ENCODE measurements at regions not wholly inside any gene's neighbourhood (a gene's known extent, or its start where the extent isn't known, plus 50 kb on each side); places are given as distances from the start of the nearest gene placed in this dataset.
"Not testable (repeated sequence)": the region's sequence is repeated elsewhere in the genome, so short reads cannot be mapped to it uniquely, and the experiment has no call there.

DNA sequence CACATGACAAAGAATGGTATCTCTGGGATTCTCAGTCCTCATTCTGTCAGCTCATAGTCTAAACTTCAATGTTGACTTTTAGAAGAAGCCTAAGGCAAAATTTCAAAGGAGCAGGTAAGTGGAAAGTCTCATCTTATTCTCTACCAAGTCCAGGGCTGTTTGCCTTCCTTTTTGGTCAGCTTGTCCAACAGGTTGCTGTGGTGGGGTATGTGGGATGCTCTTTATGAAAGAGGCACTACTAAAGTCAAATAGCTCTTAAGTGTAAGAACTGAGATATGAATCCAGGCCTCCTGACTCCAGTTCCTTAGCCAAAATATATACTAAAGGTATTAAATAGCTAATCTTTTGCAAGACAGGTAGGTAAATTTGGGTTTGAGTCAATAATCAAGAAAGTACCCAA is 540.6 kb upstream of the SPRY2 start:
- no peaks in the 10 kb centered on the region for H3K27me3 ChIP-seq
- no peaks in the 10 kb centered on the region for H3K4me1 ChIP-seq
- H3K27ac ChIP-seq = no peak overlapping the region
- ATAC-seq (no peak), DNase-seq (no peak), FAIRE-seq (no peak)
- TF ChIP-seq, protein P1, sequence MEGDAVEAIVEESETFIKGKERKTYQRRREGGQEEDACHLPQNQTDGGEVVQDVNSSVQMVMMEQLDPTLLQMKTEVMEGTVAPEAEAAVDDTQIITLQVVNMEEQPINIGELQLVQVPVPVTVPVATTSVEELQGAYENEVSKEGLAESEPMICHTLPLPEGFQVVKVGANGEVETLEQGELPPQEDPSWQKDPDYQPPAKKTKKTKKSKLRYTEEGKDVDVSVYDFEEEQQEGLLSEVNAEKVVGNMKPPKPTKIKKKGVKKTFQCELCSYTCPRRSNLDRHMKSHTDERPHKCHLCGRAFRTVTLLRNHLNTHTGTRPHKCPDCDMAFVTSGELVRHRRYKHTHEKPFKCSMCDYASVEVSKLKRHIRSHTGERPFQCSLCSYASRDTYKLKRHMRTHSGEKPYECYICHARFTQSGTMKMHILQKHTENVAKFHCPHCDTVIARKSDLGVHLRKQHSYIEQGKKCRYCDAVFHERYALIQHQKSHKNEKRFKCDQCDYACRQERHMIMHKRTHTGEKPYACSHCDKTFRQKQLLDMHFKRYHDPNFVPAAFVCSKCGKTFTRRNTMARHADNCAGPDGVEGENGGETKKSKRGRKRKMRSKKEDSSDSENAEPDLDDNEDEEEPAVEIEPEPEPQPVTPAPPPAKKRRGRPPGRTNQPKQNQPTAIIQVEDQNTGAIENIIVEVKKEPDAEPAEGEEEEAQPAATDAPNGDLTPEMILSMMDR (IDR thresholded peaks at IDR 0.05) = no peak
- no peak overlapping the region for H3K4me3 ChIP-seq
- intact Hi-C loops (cut with DNase I) = no loop called here
- no peaks in the 10 kb centered on the region for H3K36me3 ChIP-seq
- H3K9me3 ChIP-seq = no peaks in the 10 kb centered on the region

DNA sequence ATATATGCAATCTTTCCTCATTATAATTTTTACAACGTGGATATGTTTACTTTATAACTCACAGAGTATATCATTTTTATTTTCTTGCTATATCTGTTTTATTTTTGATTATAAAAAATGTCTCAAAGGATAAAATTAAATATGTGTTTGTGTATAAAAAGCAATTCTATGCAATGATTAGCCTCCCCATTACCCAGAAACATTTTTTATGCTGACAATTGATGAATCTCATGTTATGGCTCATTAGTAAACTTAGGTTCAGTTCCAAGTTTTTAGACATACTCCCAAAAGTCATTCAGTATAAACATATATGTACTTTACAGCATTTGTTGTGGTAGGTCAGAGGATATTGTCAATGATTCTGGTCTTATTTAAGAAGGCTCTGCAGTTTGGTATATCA is 540.1 kb upstream of the SPRY2 start:
- no peak overlapping the region for H3K4me3 ChIP-seq
- H3K9me3 ChIP-seq = no peaks in the 10 kb centered on the region
- no peak overlapping the region for H3K27ac ChIP-seq
- DNase-seq (no peak), FAIRE-seq (no peak), ATAC-seq (no peak)
- intact Hi-C loops (cut with DNase I) = no loop called here
- H3K4me1 ChIP-seq = no peaks in the 10 kb centered on the region
- H3K27me3 ChIP-seq = no peaks in the 10 kb centered on the region
- WGBS, 2 donors = 53 to 59% methylated on average over 1 of the region's 1 CpG
- TF ChIP-seq, protein P1 (IDR thresholded peaks at IDR 0.05) = no peak
- no peaks in the 10 kb centered on the region for H3K36me3 ChIP-seq

DNA sequence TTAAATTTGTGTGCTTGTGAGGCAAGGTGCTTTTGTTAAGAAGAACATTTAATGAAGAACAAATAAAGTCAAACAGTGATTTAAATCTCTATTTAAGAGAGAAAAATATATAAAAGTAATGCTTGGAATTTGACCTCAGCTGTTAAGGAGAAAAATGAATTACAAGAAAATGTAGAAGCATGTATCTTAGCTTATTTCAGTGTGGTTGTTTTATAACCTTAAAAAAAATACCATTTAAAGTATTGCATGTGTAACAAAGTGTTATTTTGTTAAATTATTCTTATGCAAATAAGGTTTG is 537.0 kb upstream of the SPRY2 start:
- H3K27me3 ChIP-seq = no peaks in the 10 kb centered on the region
- no peaks in the 10 kb centered on the region for H3K36me3 ChIP-seq
- H3K4me1 ChIP-seq = no peaks in the 10 kb centered on the region
- FAIRE-seq (no peak), ATAC-seq (no peak), DNase-seq (no peak)
- H3K27ac ChIP-seq = no peak overlapping the region
- TF ChIP-seq, protein P1 (IDR thresholded peaks at IDR 0.05) = no peak
- intact Hi-C loops (cut with DNase I) = no loop called here
- no peaks in the 10 kb centered on the region for H3K9me3 ChIP-seq
- no peak overlapping the region for H3K4me3 ChIP-seq

DNA sequence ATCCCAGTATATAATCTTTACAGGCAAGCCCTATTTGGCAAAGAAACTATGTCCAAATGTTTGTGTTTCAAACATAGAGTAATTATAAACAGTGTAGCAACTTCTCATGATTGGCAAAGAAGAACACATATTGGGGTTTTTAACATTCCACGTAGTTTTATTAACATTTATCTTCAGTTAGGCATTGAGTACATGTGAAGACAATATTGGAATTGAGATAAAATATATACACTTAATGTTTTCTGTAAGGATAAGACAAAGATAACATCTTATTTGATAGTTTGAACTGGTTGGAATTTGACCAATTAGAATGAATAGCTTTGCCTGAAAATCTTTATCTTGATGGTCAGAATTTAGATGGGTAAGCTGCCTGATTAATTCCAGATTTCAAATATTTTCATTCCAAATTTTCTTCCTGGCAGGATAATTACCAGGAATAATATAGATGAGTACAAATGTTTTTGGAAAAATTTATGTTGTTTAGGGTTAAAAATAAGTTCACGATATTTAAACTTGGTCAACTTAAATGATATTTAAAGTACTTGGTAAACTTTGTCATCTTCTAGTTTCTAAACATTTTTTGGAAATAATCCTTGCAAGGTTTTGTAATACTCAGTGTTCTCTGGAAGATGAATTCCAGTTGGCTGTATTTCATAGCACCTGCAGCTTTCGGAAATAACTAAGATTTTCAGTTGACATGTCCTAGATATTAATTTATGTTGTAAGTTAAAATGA is 536.5 kb upstream of the SPRY2 start:
- intact Hi-C loops (cut with DNase I) = no loop called here
- TF ChIP-seq, protein P1 (IDR thresholded peaks at IDR 0.05) = no peak
- no peak for ATAC-seq
- 64 to 67% methylated on average over 3 of the region's 3 CpGs for WGBS, 2 donors
- no peak for FAIRE-seq
- DNase-seq = no peak
- Histone ChIP-seq H3K4me3 (no peak overlapping the region), H3K9me3 (no peaks in the 10 kb centered on the region), H3K4me1 (no peaks in the 10 kb centered on the region), H3K27me3 (no peaks in the 10 kb centered on the region), H3K27ac (no peak overlapping the region), H3K36me3 (no peaks in the 10 kb centered on the region)

GRCh38 chr13:80873589-80873988 is 532.7 kb upstream of the SPRY2 start:
- TF ChIP-seq, protein P1 (IDR thresholded peaks at IDR 0.05) = no peak
- WGBS, 2 donors = 88 to 90% methylated on average over 1 of the region's 1 CpG
- DNase-seq = no peak

DNA sequence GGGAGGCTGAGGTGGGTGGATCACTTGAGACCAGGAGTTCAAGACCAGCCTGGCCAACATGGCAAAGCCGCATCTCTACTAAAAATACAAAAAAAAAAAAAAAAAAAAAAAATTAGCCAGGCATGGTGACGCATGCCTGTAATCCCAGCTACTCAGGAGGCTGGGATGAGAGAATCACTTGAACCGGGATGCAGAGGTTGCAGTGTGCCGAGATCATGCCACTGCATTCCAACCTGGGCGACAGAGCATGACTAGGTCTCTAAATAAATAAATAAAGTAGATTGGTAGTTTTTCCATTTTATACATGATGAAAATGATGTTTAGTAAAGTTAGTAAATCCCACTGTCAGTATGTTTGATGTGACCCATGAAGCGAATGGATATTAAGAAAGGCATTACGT is 531.0 kb upstream of the SPRY2 start:
- H3K36me3 ChIP-seq; H3K27ac ChIP-seq; H3K4me3 ChIP-seq; DNase-seq; ATAC-seq; H3K4me1 ChIP-seq; H3K27me3 ChIP-seq; H3K9me3 ChIP-seq; intact Hi-C loops (cut with DNase I); FAIRE-seq: not testable (repeated sequence)
- 87 to 96% methylated on average over 7 of the region's 7 CpGs for WGBS, 2 donors

More at GRCh38 chr13:80873589-80873988, 532.7 kb upstream of the SPRY2 start:
- H3K4me1 ChIP-seq = no peaks in the 10 kb centered on the region
- FAIRE-seq = no peak
- ATAC-seq = peak in 1 of 4 donors; percentile 27
- no peaks in the 10 kb centered on the region for H3K36me3 ChIP-seq
- no peaks in the 10 kb centered on the region for H3K27me3 ChIP-seq
- H3K27ac ChIP-seq = no peak overlapping the region
- H3K9me3 ChIP-seq = no peaks in the 10 kb centered on the region
- H3K4me3 ChIP-seq = no peak overlapping the region
- intact Hi-C loops (cut with DNase I) = no loop called here

Measured in pancreas (tissue), 10 donors.